ENCODE measurements at regions not wholly inside any gene's neighbourhood (a gene's known extent, or its start where the extent isn't known, plus 50 kb on each side); places are given as distances from the start of the nearest gene placed in this dataset.

- ChIA-PET POLR2A (no interaction called here), CTCF (ENCODE audit: low intra/inter-chr PET ratio) (no interaction called here)
- FAIRE-seq (no peak), ATAC-seq (no peak), DNase-seq (ENCODE audit: extremely low read depth in 1 of 4, low spot score in 3 of 4) (no peak)
- H2AFZ ChIP-seq (ENCODE audit: low read depth, low read length): no peak overlapping the region
- WGBS (ENCODE audit: insufficient coverage, low coverage, missing lambda C conversion rate): 71% methylated on average over 9 of the region's 10 CpGs
- intact Hi-C loops (cut with micrococcal nuclease): no loop called here
- H3K4me2 ChIP-seq (ENCODE audit: insufficient read depth, low read length): no peak overlapping the region
- H3K36me3 ChIP-seq (ENCODE audit: control insufficient read depth, insufficient read depth, low read length): peaks cover 2% of the 10 kb centered on the region; the same call in 1 of the 3 replicates
- no peaks in the 10 kb centered on the region for H3K9me3 ChIP-seq (replicated peaks; ENCODE audit: control insufficient read depth, insufficient read depth, low read depth, low read length)
- H3K9me1 ChIP-seq (ENCODE audit: control insufficient read depth, insufficient read depth, low read length): no peaks in the 10 kb centered on the region
- H4K20me1 ChIP-seq (replicated peaks; ENCODE audit: control insufficient read depth, insufficient read depth, low read length): no peaks in the 10 kb centered on the region
- no peak for TF ChIP-seq PHF20 (IDR thresholded peaks at IDR 0.05; ENCODE audit: partially characterized antibody)
- TF ChIP-seq ZNF780A (CRISPR knock-in tag; IDR thresholded peaks at IDR 0.05): no peak
- no peak for TF ChIP-seq MTA2 (IDR thresholded peaks at IDR 0.05; ENCODE audit: low read depth)
- no peak for TF ChIP-seq SPI1 (IDR thresholded peaks at IDR 0.05; ENCODE audit: borderline replicate concordance, low read depth, low read length)
- no peak for TF ChIP-seq HDAC8 (tag; IDR thresholded peaks at IDR 0.05)
- H3K4me1 ChIP-seq (replicated peaks in 1 of 2; ENCODE audit: control insufficient read depth in 2 of 2, insufficient read depth in 2 of 2, low read length in 2 of 2): peaks cover 0 to 8% of the 10 kb centered on the region in 2 experiments; a peak in 2 of 5 replicates
- no TSS peak for BruUV-seq (replicated peaks)
- no peak overlapping the region for H3K4me3 ChIP-seq
- no peak overlapping the region for H3K9ac ChIP-seq (ENCODE audit: insufficient read depth in 1 of 2, low read depth in 2 of 2, low read length in 2 of 2)
- no peaks in the 10 kb centered on the region for H3K79me2 ChIP-seq (ENCODE audit: control insufficient read depth, insufficient read depth, low read length)
- in situ Hi-C loops (cut with MboI): no loop called here
- no peak overlapping the region for H3K27ac ChIP-seq (ENCODE audit: extremely low read depth, low read depth, low read length)
- no peaks in the 10 kb centered on the region for H3K27me3 ChIP-seq (ENCODE audit: control insufficient read depth in 2 of 2, insufficient read depth in 2 of 2, low read length in 2 of 2)
Observed at GRCh38 chr2:10190737-10191532, 68.4 kb downstream of the RRM2 start.

- H3K79me2 ChIP-seq (ENCODE audit: control insufficient read depth, insufficient read depth, low read length): no peaks in the 10 kb centered on the region
- CTCF ChIA-PET (ENCODE audit: low intra/inter-chr PET ratio): no interaction called here
- no peaks in the 10 kb centered on the region for H3K9me3 ChIP-seq (replicated peaks; ENCODE audit: control insufficient read depth, insufficient read depth, low read depth, low read length)
- H3K27me3 ChIP-seq (ENCODE audit: control insufficient read depth in 2 of 2, insufficient read depth in 2 of 2, low read length in 2 of 2): no peaks in the 10 kb centered on the region
- peak overlapping the region in 1 of 2 experiments; percentile 52; a peak in 1 of 4 replicates for H3K9ac ChIP-seq (ENCODE audit: insufficient read depth in 1 of 2, low read depth in 2 of 2, low read length in 2 of 2)
- BruUV-seq (replicated peaks): no TSS peak
- no peaks in the 10 kb centered on the region for H4K20me1 ChIP-seq (replicated peaks; ENCODE audit: control insufficient read depth, insufficient read depth, low read length)
- POLR2A ChIA-PET: no interaction called here
- intact Hi-C loops (cut with micrococcal nuclease) (no loop called here), in situ Hi-C loops (cut with MboI) (no loop called here)
- H3K4me1 ChIP-seq (replicated peaks in 1 of 2; ENCODE audit: control insufficient read depth in 2 of 2, insufficient read depth in 2 of 2, low read length in 2 of 2): peaks cover 0 to 8% of the 10 kb centered on the region in 2 experiments; a peak in 2 of 5 replicates
- 89% methylated on average over 12 of the region's 14 CpGs for WGBS (ENCODE audit: insufficient coverage, low coverage, missing lambda C conversion rate)
- no peak overlapping the region for H3K4me2 ChIP-seq (ENCODE audit: insufficient read depth, low read length)
- ATAC-seq (no peak), FAIRE-seq (no peak), DNase-seq (ENCODE audit: extremely low read depth in 1 of 4, low spot score in 3 of 4) (no peak)
- no peak overlapping the region for H3K4me3 ChIP-seq
- no peaks in the 10 kb centered on the region for H3K9me1 ChIP-seq (ENCODE audit: control insufficient read depth, insufficient read depth, low read length)
- H3K27ac ChIP-seq (ENCODE audit: extremely low read depth, low read depth, low read length): no peak overlapping the region
- H2AFZ ChIP-seq (ENCODE audit: low read depth, low read length): no peak overlapping the region
- H3K36me3 ChIP-seq (ENCODE audit: control insufficient read depth, insufficient read depth, low read length): 0 out of 3 replicates have a peak, but pooled peaks cover 2% of the 10 kb centered on the region
- TF ChIP-seq NONO (IDR thresholded peaks at IDR 0.05; ENCODE audit: low read depth in 2 of 2, low read length in 1 of 2) (no peak), RBM25 (IDR thresholded peaks at IDR 0.05; ENCODE audit: low read depth, low read length, severe bottlenecking) (no peak), GTF2A2 (tag; IDR thresholded peaks at IDR 0.05) (no peak), JUN (IDR thresholded peaks at IDR 0.05; ENCODE audit: borderline replicate concordance, low read depth, low read length) (no peak), JUN (CRISPR knock-in tag; IDR thresholded peaks at IDR 0.05; ENCODE audit: borderline replicate concordance) (no peak), POLR2G (IDR thresholded peaks at IDR 0.05; ENCODE audit: low read depth, low read length) (0 out of 2 replicates have a peak, but pooled peaks have one; percentile 16), NR0B1 (IDR thresholded peaks at IDR 0.05; ENCODE audit: partially characterized antibody) (no peak)
Observed at GRCh38 chr2:10191554-10191953, 69.0 kb downstream of the RRM2 start.

Data from K562 (cell line).